Neural progenitor cell (in vitro differentiated cells): ENCODE measurements at regions not wholly inside any gene's neighbourhood (a gene's known extent, or its start where the extent isn't known, plus 50 kb on each side); places are given as distances from the start of the nearest gene placed in this dataset.

Experiments
- CTCF ChIP-seq: fragments of 200-600 bp; sonication (generic); IDR thresholded peaks from 2 replicates; pipeline ENCODE4 v1.5.1; 2017; ENCODE audit warnings: antibody characterized with exemption, mild to moderate bottlenecking
- EZH2 ChIP-seq: fragments of 200-600 bp; sonication (generic); IDR thresholded peaks from 2 replicates; pipeline ENCODE4 v1.6.1; 2017; ENCODE audit warnings: antibody characterized with exemption, mild to moderate bottlenecking, moderate library complexity

GRCh38 chr12:65720136-65721130 lies 103.8 kb upstream of the HMGA2 start:
- no peak for TF ChIP-seq CTCF
- TF ChIP-seq EZH2, result no peak
